Lung (tissue), 11 donors: ENCODE measurements at regions not wholly inside any gene's neighbourhood (a gene's known extent, or its start where the extent isn't known, plus 50 kb on each side); places are given as distances from the start of the nearest gene placed in this dataset.

Experiments used
- ATAC-seq: fragments of 200-7000 bp; cut with Tn5 transposase; one replicate; pipeline ENCODE4 v1.9.1; 2020; ENCODE audit warnings: moderate number of reproducible peaks; ENCODE audit not compliant: insufficient read depth, low FRiP score
- DNase-seq, 3 donors: peaks; one replicate each; pipeline ENCODE4 v3.0.0-alpha.2; 2013 to 2017
- H3K27ac ChIP-seq, 2 donors: one replicate each; pipeline ENCODE4 v1.5.1; 2013; ENCODE audit warnings: mild to moderate bottlenecking in 2 of 2, moderate library complexity in 2 of 2, control low read depth in 1 of 2, inconsistent platforms in 1 of 2, low read depth in 1 of 2, low read length in 1 of 2
- H3K27me3 ChIP-seq, 3 donors: one replicate each; pipeline ENCODE4 v1.5.1; 2013; ENCODE audit warnings: low read length in 2 of 3; ENCODE audit not compliant: control insufficient read depth in 3 of 3, insufficient read depth in 3 of 3
- H3K36me3 ChIP-seq, 4 donors: one replicate each; pipeline ENCODE4 v1.5.1; 2013; ENCODE audit warnings: low read length in 4 of 4, mild to moderate bottlenecking in 1 of 4, moderate library complexity in 1 of 4; ENCODE audit not compliant: control insufficient read depth in 4 of 4, insufficient read depth in 4 of 4
- H3K4me1 ChIP-seq, 5 donors: one replicate each; pipeline ENCODE4 v1.5.1; 2013; ENCODE audit warnings: low read length in 5 of 5, mild to moderate bottlenecking in 2 of 5, moderate library complexity in 1 of 5; ENCODE audit not compliant: control insufficient read depth in 5 of 5, insufficient read depth in 5 of 5
- H3K4me3 ChIP-seq: one replicate; pipeline ENCODE4 v1.5.1; 2013; ENCODE audit warnings: mild to moderate bottlenecking, control low read depth, moderate library complexity
- H3K9ac ChIP-seq, 2 donors: one replicate each; pipeline ENCODE4 v1.5.1; 2013; ENCODE audit warnings: low read length in 2 of 2, control low read depth in 1 of 2; ENCODE audit not compliant: insufficient read depth in 1 of 2
- H3K9me3 ChIP-seq, 4 donors: one replicate each; pipeline ENCODE4 v1.5.1; 2013; ENCODE audit warnings: low read length in 3 of 4, mild to moderate bottlenecking in 1 of 4, moderate library complexity in 1 of 4; ENCODE audit not compliant: control insufficient read depth in 4 of 4, insufficient read depth in 3 of 4
- CTCF ChIP-seq: IDR thresholded peaks from 2 replicates; pipeline ENCODE4 v1.5.1; 2012; ENCODE audit warnings: mild to moderate bottlenecking; ENCODE audit errors: control extremely low read depth, extremely low read depth
- WGBS, 2 donors: extraction: QIAGEN DNeasy Blood & Tissue Kit; methylation state at CpG; one replicate each; pipeline ENCODE4 v1.1.7; 2013; 5-methylcytosine and 5-hydroxymethylcytosine counted together
- donor health status: control.
- donor health status: control.
- donor health status: Bipolar disorder and iron deficiency.
- donor health status: healthy.
- donor health status: DM: yes; HTN: yes; CAD: no.

GRCh38 chr9:28056006-28056405 is 482.7 kb upstream of the C9orf72 start:
- DNase-seq, result no peak
- no peak overlapping the region for H3K4me3 ChIP-seq
- no peak for TF ChIP-seq CTCF
- no peak for ATAC-seq
- 87 to 88% methylated on average over 10 of the region's 10 CpGs for WGBS, 2 donors
- H3K27ac ChIP-seq, result no peak overlapping the region
- peaks cover 0 to 6% (median 0%) of the 10 kb centered on the region in 5 donors for H3K4me1 ChIP-seq
- no peaks in the 10 kb centered on the region for H3K9me3 ChIP-seq
- no peaks in the 10 kb centered on the region for H3K36me3 ChIP-seq
- no peak overlapping the region for H3K9ac ChIP-seq
- H3K27me3 ChIP-seq, result no peaks in the 10 kb centered on the region

- DNase-seq (peak in 2 of 3 donors; percentile 34 to 52), ATAC-seq (no peak)
- Histone ChIP-seq H3K36me3 (no peaks in the 10 kb centered on the region), H3K9ac (no peak overlapping the region), H3K27me3 (no peaks in the 10 kb centered on the region), H3K9me3 (no peaks in the 10 kb centered on the region), H3K4me1 (peaks cover 0 to 6% (median 0%) of the 10 kb centered on the region in 5 donors), H3K27ac (no peak overlapping the region), H3K4me3 (no peak overlapping the region)
- 79 to 81% methylated on average over 1 of the region's 1 CpG for WGBS, 2 donors
- no peak for TF ChIP-seq CTCF
These were observed 483.2 kb upstream of the C9orf72 start for GRCh38 chr9:28056466-28056865.

- ATAC-seq, result no peak
- WGBS, 2 donors, result 95% methylated on average over 8 of the region's 8 CpGs
These were observed 485.9 kb upstream of the C9orf72 start for GRCh38 chr9:28059192-28059591.

More at GRCh38 chr9:28059192-28059591, 485.9 kb upstream of the C9orf72 start:
- Histone ChIP-seq H3K27me3 (no peaks in the 10 kb centered on the region), H3K4me1 (peaks cover 0 to 6% (median 0%) of the 10 kb centered on the region in 5 donors), H3K36me3 (no peaks in the 10 kb centered on the region), H3K4me3 (no peak overlapping the region), H3K27ac (no peak overlapping the region), H3K9ac (no peak overlapping the region), H3K9me3 (no peaks in the 10 kb centered on the region)
- no peak for TF ChIP-seq CTCF
- DNase-seq, result no peak
